Activated CD4-positive, alpha-beta memory T cell treated with anti-CD3 and anti-CD28 coated beads for 36 hours (primary cell): ENCODE measurements at regions not wholly inside any gene's neighbourhood (a gene's known extent, or its start where the extent isn't known, plus 50 kb on each side); places are given as distances from the start of the nearest gene placed in this dataset.

Experiments used
- CTCF ChIA-PET: fragments of 350-600 bp; sonication (Branson Sonifier 250); formaldehyde crosslinking; loops from one replicate; lab custom pipeline; 2021; ENCODE audit warnings: antibody characterized with exemption, inconsistent platforms; lab: Charles Lee
- POLR2A ChIA-PET: fragments of 350-600 bp; sonication (Branson Sonifier 250); formaldehyde crosslinking; loops from one replicate; lab custom pipeline; 2021; ENCODE audit warnings: antibody characterized with exemption; lab: Charles Lee
- DNase-seq: peaks from one replicate; pipeline ENCODE4 v3.0.0-alpha.2; 2020
- H3K27ac Mint-ChIP-seq: one replicate; pipeline ENCODE4 v1.8.0; 2021; ENCODE audit warnings: mixed read lengths
- H3K27me3 Mint-ChIP-seq: one replicate; pipeline ENCODE4 v1.8.0; 2021; ENCODE audit warnings: mixed read lengths
- H3K36me3 Mint-ChIP-seq: one replicate; pipeline ENCODE4 v1.8.0; 2021; ENCODE audit warnings: mixed read lengths
- H3K4me1 Mint-ChIP-seq: one replicate; pipeline ENCODE4 v1.8.0; 2021; ENCODE audit warnings: low read depth, mixed read lengths
- H3K4me3 Mint-ChIP-seq: one replicate; pipeline ENCODE4 v1.8.0; 2021; ENCODE audit warnings: mild to moderate bottlenecking, mixed read lengths
- H3K9me3 Mint-ChIP-seq: one replicate; pipeline ENCODE4 v1.8.0; 2021; ENCODE audit warnings: mixed read lengths
- intact Hi-C: fragments of 100-400 bp; cut with micrococcal nuclease; formaldehyde crosslinking; loops from one replicate; pipeline ENCODE4 v1.15.1; 2023

GRCh38 chr16:6160303-6160702 lies 1062.7 kb upstream of the EEF2KMT start:
- intact Hi-C loops = no loop called here
- no peak for DNase-seq
- ChIA-PET POLR2A (no interaction called here), CTCF (no interaction called here)
- Mint-ChIP-seq H3K27me3 (no peaks in the 10 kb centered on the region), H3K36me3 (no peaks in the 10 kb centered on the region), H3K4me1 (no peaks in the 10 kb centered on the region), H3K9me3 (peaks cover 16% of the 10 kb centered on the region), H3K4me3 (no peak overlapping the region), H3K27ac (no peak overlapping the region)

GRCh38 chr16:6157806-6158205 lies 1060.2 kb upstream of the EEF2KMT start:
- POLR2A ChIA-PET = no interaction called here
- Mint-ChIP-seq H3K36me3 (no peaks in the 10 kb centered on the region), H3K27me3 (no peaks in the 10 kb centered on the region), H3K27ac (no peak overlapping the region), H3K4me3 (no peak overlapping the region), H3K9me3 (peaks cover 16% of the 10 kb centered on the region), H3K4me1 (no peaks in the 10 kb centered on the region)
- DNase-seq = no peak
- intact Hi-C loops = no loop called here
- CTCF ChIA-PET = no interaction called here

GRCh38 chr16:6155271-6155670 lies 1057.7 kb upstream of the EEF2KMT start:
- Mint-ChIP-seq H3K9me3 (peaks cover 12% of the 10 kb centered on the region), H3K4me1 (no peaks in the 10 kb centered on the region), H3K4me3 (no peak overlapping the region), H3K27ac (no peak overlapping the region), H3K27me3 (no peaks in the 10 kb centered on the region), H3K36me3 (no peaks in the 10 kb centered on the region)
- intact Hi-C loops = no loop called here
- no peak for DNase-seq
- POLR2A ChIA-PET = no interaction called here
- CTCF ChIA-PET = no interaction called here

GRCh38 chr16:6153901-6154300 lies 1056.3 kb upstream of the EEF2KMT start:
- Mint-ChIP-seq H3K9me3 (peaks cover 12% of the 10 kb centered on the region), H3K27me3 (no peaks in the 10 kb centered on the region), H3K4me3 (no peak overlapping the region), H3K27ac (no peak overlapping the region), H3K4me1 (no peaks in the 10 kb centered on the region), H3K36me3 (no peaks in the 10 kb centered on the region)
- no peak for DNase-seq
- ChIA-PET POLR2A (no interaction called here), CTCF (no interaction called here)
- intact Hi-C loops = no loop called here

GRCh38 chr16:6149031-6149430 lies 1051.4 kb upstream of the EEF2KMT start:
- ChIA-PET CTCF (no interaction called here), POLR2A (no interaction called here)
- intact Hi-C loops = no loop called here
- Mint-ChIP-seq H3K36me3 (no peaks in the 10 kb centered on the region), H3K9me3 (peaks cover 21% of the 10 kb centered on the region), H3K27me3 (no peaks in the 10 kb centered on the region), H3K4me1 (no peaks in the 10 kb centered on the region), H3K27ac (no peak overlapping the region), H3K4me3 (no peak overlapping the region)
- DNase-seq = no peak

- H3K27ac Mint-ChIP-seq = no peak overlapping the region
- H3K4me1 Mint-ChIP-seq = no peaks in the 10 kb centered on the region
- peaks cover 23% of the 10 kb centered on the region for H3K9me3 Mint-ChIP-seq
- intact Hi-C loops = no loop called here
- no peak for DNase-seq
- ChIA-PET CTCF (no interaction called here), POLR2A (no interaction called here)
- H3K27me3 Mint-ChIP-seq = no peaks in the 10 kb centered on the region
- H3K36me3 Mint-ChIP-seq = no peaks in the 10 kb centered on the region
- no peak overlapping the region for H3K4me3 Mint-ChIP-seq
These were observed 1050.8 kb upstream of the EEF2KMT start for GRCh38 chr16:6148361-6148760.

- ChIA-PET POLR2A (no interaction called here), CTCF (no interaction called here)
- no peaks in the 10 kb centered on the region for H3K4me1 Mint-ChIP-seq
- no peak for DNase-seq
- intact Hi-C loops = no loop called here
- H3K27me3 Mint-ChIP-seq = no peaks in the 10 kb centered on the region
- H3K9me3 Mint-ChIP-seq = peaks cover 28% of the 10 kb centered on the region
- no peak overlapping the region for H3K4me3 Mint-ChIP-seq
- no peaks in the 10 kb centered on the region for H3K36me3 Mint-ChIP-seq
- H3K27ac Mint-ChIP-seq = no peak overlapping the region
These were observed 1049.4 kb upstream of the EEF2KMT start for GRCh38 chr16:6146874-6147425.

- Mint-ChIP-seq H3K9me3 (peaks cover 29% of the 10 kb centered on the region), H3K27ac (no peak overlapping the region), H3K36me3 (no peaks in the 10 kb centered on the region), H3K27me3 (no peaks in the 10 kb centered on the region), H3K4me1 (no peaks in the 10 kb centered on the region), H3K4me3 (no peak overlapping the region)
- CTCF ChIA-PET = no interaction called here
- intact Hi-C loops = no loop called here
- no peak for DNase-seq
- POLR2A ChIA-PET = no interaction called here
These were observed 1048.8 kb upstream of the EEF2KMT start for GRCh38 chr16:6146356-6146755.

GRCh38 chr16:6144463-6144862 lies 1046.9 kb upstream of the EEF2KMT start:
- Mint-ChIP-seq H3K27ac (no peak overlapping the region), H3K27me3 (no peaks in the 10 kb centered on the region), H3K36me3 (no peaks in the 10 kb centered on the region), H3K4me3 (no peak overlapping the region), H3K4me1 (no peaks in the 10 kb centered on the region), H3K9me3 (peaks cover 29% of the 10 kb centered on the region)
- no peak for DNase-seq
- CTCF ChIA-PET = no interaction called here
- POLR2A ChIA-PET = no interaction called here
- intact Hi-C loops = no loop called here

GRCh38 chr16:6143020-6143419 lies 1045.4 kb upstream of the EEF2KMT start:
- H3K27ac Mint-ChIP-seq = no peak overlapping the region

GRCh38 chr16:6133009-6133557 lies 1035.5 kb upstream of the EEF2KMT start:
- Mint-ChIP-seq H3K36me3 (no peaks in the 10 kb centered on the region), H3K4me1 (no peaks in the 10 kb centered on the region), H3K4me3 (no peak overlapping the region), H3K27me3 (no peaks in the 10 kb centered on the region), H3K27ac (no peak overlapping the region), H3K9me3 (peaks cover 23% of the 10 kb centered on the region)
- POLR2A ChIA-PET = no interaction called here
- intact Hi-C loops = no loop called here
- no peak for DNase-seq
- CTCF ChIA-PET = no interaction called here

More at GRCh38 chr16:6143020-6143419, 1045.4 kb upstream of the EEF2KMT start:
- H3K4me3 Mint-ChIP-seq = no peak overlapping the region
- DNase-seq = no peak
- no peaks in the 10 kb centered on the region for H3K36me3 Mint-ChIP-seq
- H3K9me3 Mint-ChIP-seq = peaks cover 34% of the 10 kb centered on the region
- H3K27me3 Mint-ChIP-seq = no peaks in the 10 kb centered on the region
- intact Hi-C loops = no loop called here
- POLR2A ChIA-PET = no interaction called here
- CTCF ChIA-PET = no interaction called here
- H3K4me1 Mint-ChIP-seq = no peaks in the 10 kb centered on the region

GRCh38 chr16:6132121-6132520 lies 1034.5 kb upstream of the EEF2KMT start:
- Mint-ChIP-seq H3K27ac (no peak overlapping the region), H3K4me1 (no peaks in the 10 kb centered on the region), H3K36me3 (no peaks in the 10 kb centered on the region), H3K4me3 (no peak overlapping the region), H3K27me3 (no peaks in the 10 kb centered on the region), H3K9me3 (peaks cover 25% of the 10 kb centered on the region)
- POLR2A ChIA-PET = no interaction called here
- intact Hi-C loops = no loop called here
- DNase-seq = no peak
- CTCF ChIA-PET = no interaction called here

GRCh38 chr16:6131526-6132050 lies 1034.0 kb upstream of the EEF2KMT start:
- intact Hi-C loops = no loop called here
- ChIA-PET POLR2A (no interaction called here), CTCF (no interaction called here)
- Mint-ChIP-seq H3K9me3 (peaks cover 23% of the 10 kb centered on the region), H3K4me1 (no peaks in the 10 kb centered on the region), H3K36me3 (no peaks in the 10 kb centered on the region), H3K27ac (no peak overlapping the region), H3K4me3 (no peak overlapping the region), H3K27me3 (no peaks in the 10 kb centered on the region)
- DNase-seq = no peak
